Panc1 (cell line): ENCODE measurements at regions not wholly inside any gene's neighbourhood (a gene's known extent, or its start where the extent isn't known, plus 50 kb on each side); places are given as distances from the start of the nearest gene placed in this dataset.
"Not testable (repeated sequence)": the region's sequence is repeated elsewhere in the genome, so short reads cannot be mapped to it uniquely, and the experiment has no call there.

Experiments used
- ATAC-seq: fragments of 200-7000 bp; cut with Tn5 transposase; 2 replicates; pipeline ENCODE4 v1.9.1; 2020; ENCODE audit warnings: mild to moderate bottlenecking, moderate library complexity
- BruUV-seq: library from RNA; stranded (reverse); fragments of 400-500 nt; replicated peaks from 2 replicates; lab custom pipeline; 2021; lab: Mats Ljungman, UMichigan
- CTCF ChIA-PET: fragments of 300-600 bp; sonication (Branson Sonifier 250); formaldehyde crosslinking; loops from one replicate; lab custom pipeline; 2022; ENCODE audit warnings: antibody characterized with exemption; lab: Charles Lee
- POLR2A ChIA-PET: fragments of 300-600 bp; sonication (Branson Sonifier 250); formaldehyde crosslinking; loops from one replicate; lab custom pipeline; 2022; ENCODE audit warnings: antibody characterized with exemption; lab: Charles Lee
- DNase-seq: peaks from one replicate; pipeline ENCODE4 v3.0.0-alpha.2; 2010; ENCODE audit warnings: low read depth, low spot score
- H3K27ac ChIP-seq: 2 replicates; pipeline ENCODE4 v1.5.1; 2011; ENCODE audit warnings: mild to moderate bottlenecking, low read length, inconsistent platforms
- H3K27me3 ChIP-seq: fragments of 200-500 bp; sonication (Bioruptor generic); 2 replicates; pipeline ENCODE4 v1.6.0; 2014; ENCODE audit warnings: low read length, inconsistent platforms; ENCODE audit not compliant: control insufficient read depth, insufficient read depth
- H3K36me3 ChIP-seq: fragments of 200-500 bp; sonication (Bioruptor generic); 2 replicates; pipeline ENCODE4 v1.5.1; 2014; ENCODE audit warnings: inconsistent platforms, mild to moderate bottlenecking, low read length, moderate library complexity; ENCODE audit not compliant: control insufficient read depth, insufficient read depth
- H3K4me1 ChIP-seq: 2 replicates; pipeline ENCODE4 v1.5.1; 2011; ENCODE audit warnings: inconsistent platforms, mild to moderate bottlenecking, low read length, moderate library complexity; ENCODE audit not compliant: control insufficient read depth, insufficient read depth
- H3K4me3 ChIP-seq, 2 experiments: 2 replicates each; pipeline ENCODE4 v1.5.1; 2011 to 2012; ENCODE audit warnings: low read depth in 2 of 2, low read length in 2 of 2, mild to moderate bottlenecking in 2 of 2, inconsistent platforms in 1 of 2, moderate library complexity in 1 of 2
- H3K9me3 ChIP-seq: fragments of 200-500 bp; sonication (Bioruptor generic); 2 replicates; pipeline ENCODE4 v1.5.1; 2014; ENCODE audit warnings: low read depth, mild to moderate bottlenecking, inconsistent platforms, low read length, moderate library complexity; ENCODE audit not compliant: control insufficient read depth, insufficient read depth
- POLR2AphosphoS5 ChIP-seq: IDR thresholded peaks from 2 replicates; pipeline ENCODE4 v1.6.1; 2012; ENCODE audit warnings: mild to moderate bottlenecking, low read depth, low read length, moderate library complexity
- SIN3A ChIP-seq: IDR thresholded peaks from 2 replicates; pipeline ENCODE4 v1.6.1; 2012; ENCODE audit warnings: low read depth, mild to moderate bottlenecking, low read length, moderate library complexity, borderline replicate concordance; ENCODE audit not compliant: insufficient read depth
- TCF7L2 ChIP-seq: IDR thresholded peaks from 2 replicates; pipeline ENCODE4 v1.6.1; 2011; ENCODE audit warnings: mild to moderate bottlenecking, low read depth, low read length, inconsistent platforms
- in situ Hi-C: cut with HindIII; loops from 2 replicates; pipeline ENCODE4 v1.10.0; 2016; ENCODE audit warnings: low sequenced_read_pairs, low pct_unique_long_range_greater_than_20kb
- intact Hi-C: fragments of 100-400 bp; cut with micrococcal nuclease; formaldehyde crosslinking; loops from one replicate; pipeline ENCODE4 v1.10.0; 2022; ENCODE audit not compliant: unreplicated experiment
- TF ChIP-seq, protein P1 (sequence below), 2 experiments: IDR thresholded peaks; 2 replicates each; pipeline ENCODE4 v1.6.1; 2011 to 2012; ENCODE audit warnings: low read depth in 2 of 2, control low read depth in 1 of 2, low read length in 1 of 2, mild to moderate bottlenecking in 1 of 2, moderate library complexity in 1 of 2; ENCODE audit not compliant: insufficient read depth in 1 of 2
- TF ChIP-seq, protein P2 (sequence below): fragments of 450-650 bp; IDR thresholded peaks from 2 replicates; pipeline ENCODE4 v1.5.1; 2017; ENCODE audit warnings: mild to moderate bottlenecking

DNA sequence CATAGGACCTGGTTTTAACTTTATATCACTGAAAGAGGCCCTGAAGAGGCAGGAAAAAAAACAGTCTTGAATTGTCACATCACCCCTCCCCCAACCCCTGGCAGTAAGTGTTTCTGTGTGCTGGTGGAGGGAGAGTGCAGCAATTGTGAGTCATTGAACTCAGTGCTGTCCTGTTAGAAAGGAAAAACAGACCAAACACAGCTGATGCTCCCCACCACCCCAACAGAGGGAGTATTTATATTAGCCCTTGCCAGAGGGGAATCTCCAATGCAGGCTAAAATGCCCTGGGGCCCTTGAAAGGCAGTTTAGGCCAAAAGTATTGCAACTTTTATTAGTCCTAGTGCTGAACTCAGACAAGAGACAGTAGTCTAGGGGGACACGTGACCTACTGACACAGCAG, 197.8 kb upstream of the AGTR2 start:
- POLR2A ChIA-PET, result no interaction called here
- Histone ChIP-seq H3K9me3 (peaks cover 2% of the 10 kb centered on the region; the same call in 1 of the 2 replicates), H3K4me1 (peaks cover under 1% of the 10 kb centered on the region; the same call in 1 of the 2 replicates), H3K4me3 (no peak overlapping the region), H3K27ac (no peak overlapping the region), H3K27me3 (no peaks in the 10 kb centered on the region), H3K36me3 (no peaks in the 10 kb centered on the region)
- ATAC-seq (no peak), DNase-seq (no peak)
- intact Hi-C loops (no loop called here), in situ Hi-C loops (no loop called here)
- BruUV-seq, result no TSS peak
- TF ChIP-seq, protein P1, sequence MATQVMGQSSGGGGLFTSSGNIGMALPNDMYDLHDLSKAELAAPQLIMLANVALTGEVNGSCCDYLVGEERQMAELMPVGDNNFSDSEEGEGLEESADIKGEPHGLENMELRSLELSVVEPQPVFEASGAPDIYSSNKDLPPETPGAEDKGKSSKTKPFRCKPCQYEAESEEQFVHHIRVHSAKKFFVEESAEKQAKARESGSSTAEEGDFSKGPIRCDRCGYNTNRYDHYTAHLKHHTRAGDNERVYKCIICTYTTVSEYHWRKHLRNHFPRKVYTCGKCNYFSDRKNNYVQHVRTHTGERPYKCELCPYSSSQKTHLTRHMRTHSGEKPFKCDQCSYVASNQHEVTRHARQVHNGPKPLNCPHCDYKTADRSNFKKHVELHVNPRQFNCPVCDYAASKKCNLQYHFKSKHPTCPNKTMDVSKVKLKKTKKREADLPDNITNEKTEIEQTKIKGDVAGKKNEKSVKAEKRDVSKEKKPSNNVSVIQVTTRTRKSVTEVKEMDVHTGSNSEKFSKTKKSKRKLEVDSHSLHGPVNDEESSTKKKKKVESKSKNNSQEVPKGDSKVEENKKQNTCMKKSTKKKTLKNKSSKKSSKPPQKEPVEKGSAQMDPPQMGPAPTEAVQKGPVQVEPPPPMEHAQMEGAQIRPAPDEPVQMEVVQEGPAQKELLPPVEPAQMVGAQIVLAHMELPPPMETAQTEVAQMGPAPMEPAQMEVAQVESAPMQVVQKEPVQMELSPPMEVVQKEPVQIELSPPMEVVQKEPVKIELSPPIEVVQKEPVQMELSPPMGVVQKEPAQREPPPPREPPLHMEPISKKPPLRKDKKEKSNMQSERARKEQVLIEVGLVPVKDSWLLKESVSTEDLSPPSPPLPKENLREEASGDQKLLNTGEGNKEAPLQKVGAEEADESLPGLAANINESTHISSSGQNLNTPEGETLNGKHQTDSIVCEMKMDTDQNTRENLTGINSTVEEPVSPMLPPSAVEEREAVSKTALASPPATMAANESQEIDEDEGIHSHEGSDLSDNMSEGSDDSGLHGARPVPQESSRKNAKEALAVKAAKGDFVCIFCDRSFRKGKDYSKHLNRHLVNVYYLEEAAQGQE (IDR thresholded peaks at IDR 0.05; ENCODE audit: insufficient read depth in 1 of 2, low read depth in 2 of 2, low read length in 1 of 2), result no peak
- no peak for TF ChIP-seq POLR2AphosphoS5
- no peak for TF ChIP-seq SIN3A
- TF ChIP-seq, protein P2, sequence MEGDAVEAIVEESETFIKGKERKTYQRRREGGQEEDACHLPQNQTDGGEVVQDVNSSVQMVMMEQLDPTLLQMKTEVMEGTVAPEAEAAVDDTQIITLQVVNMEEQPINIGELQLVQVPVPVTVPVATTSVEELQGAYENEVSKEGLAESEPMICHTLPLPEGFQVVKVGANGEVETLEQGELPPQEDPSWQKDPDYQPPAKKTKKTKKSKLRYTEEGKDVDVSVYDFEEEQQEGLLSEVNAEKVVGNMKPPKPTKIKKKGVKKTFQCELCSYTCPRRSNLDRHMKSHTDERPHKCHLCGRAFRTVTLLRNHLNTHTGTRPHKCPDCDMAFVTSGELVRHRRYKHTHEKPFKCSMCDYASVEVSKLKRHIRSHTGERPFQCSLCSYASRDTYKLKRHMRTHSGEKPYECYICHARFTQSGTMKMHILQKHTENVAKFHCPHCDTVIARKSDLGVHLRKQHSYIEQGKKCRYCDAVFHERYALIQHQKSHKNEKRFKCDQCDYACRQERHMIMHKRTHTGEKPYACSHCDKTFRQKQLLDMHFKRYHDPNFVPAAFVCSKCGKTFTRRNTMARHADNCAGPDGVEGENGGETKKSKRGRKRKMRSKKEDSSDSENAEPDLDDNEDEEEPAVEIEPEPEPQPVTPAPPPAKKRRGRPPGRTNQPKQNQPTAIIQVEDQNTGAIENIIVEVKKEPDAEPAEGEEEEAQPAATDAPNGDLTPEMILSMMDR, result no peak
- TF ChIP-seq TCF7L2, result no peak
- CTCF ChIA-PET, result no interaction called here

DNA sequence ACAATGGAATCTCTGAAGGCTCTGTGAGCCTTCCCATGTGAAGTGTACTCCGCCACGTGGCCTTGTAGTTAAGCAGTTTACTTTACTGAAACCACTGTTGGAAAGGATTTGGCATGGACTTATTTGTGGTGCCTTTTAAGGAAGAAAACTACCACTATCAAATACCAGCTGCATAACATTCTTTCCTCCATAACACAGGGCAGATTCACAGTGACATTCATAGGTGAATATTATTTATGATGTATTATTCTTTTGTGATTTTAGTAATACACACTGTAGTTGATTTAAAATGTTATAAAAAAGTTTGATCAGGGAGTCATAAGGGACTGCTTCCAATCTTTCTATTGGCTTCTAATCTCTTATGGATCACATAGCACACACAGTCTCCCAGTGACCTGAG, 192.5 kb upstream of the AGTR2 start:
- no peaks in the 10 kb centered on the region for H3K27me3 ChIP-seq
- no peak overlapping the region for H3K27ac ChIP-seq
- H3K36me3 ChIP-seq, result no peaks in the 10 kb centered on the region
- H3K9me3 ChIP-seq, result peaks cover 2% of the 10 kb centered on the region; the same call in 1 of the 2 replicates
- ATAC-seq (no peak), DNase-seq (no peak)
- in situ Hi-C loops (no loop called here), intact Hi-C loops (no loop called here)
- ChIA-PET CTCF (no interaction called here), POLR2A (no interaction called here)
- no peaks in the 10 kb centered on the region for H3K4me1 ChIP-seq
- TF ChIP-seq SIN3A, result no peak
- no peak for TF ChIP-seq POLR2AphosphoS5
- TF ChIP-seq, protein P2, result no peak
- TF ChIP-seq TCF7L2, result no peak
- TF ChIP-seq, protein P1 (IDR thresholded peaks at IDR 0.05; ENCODE audit: insufficient read depth in 1 of 2, low read depth in 2 of 2, low read length in 1 of 2), result no peak
- H3K4me3 ChIP-seq, result no peak overlapping the region
- BruUV-seq, result no TSS peak

DNA sequence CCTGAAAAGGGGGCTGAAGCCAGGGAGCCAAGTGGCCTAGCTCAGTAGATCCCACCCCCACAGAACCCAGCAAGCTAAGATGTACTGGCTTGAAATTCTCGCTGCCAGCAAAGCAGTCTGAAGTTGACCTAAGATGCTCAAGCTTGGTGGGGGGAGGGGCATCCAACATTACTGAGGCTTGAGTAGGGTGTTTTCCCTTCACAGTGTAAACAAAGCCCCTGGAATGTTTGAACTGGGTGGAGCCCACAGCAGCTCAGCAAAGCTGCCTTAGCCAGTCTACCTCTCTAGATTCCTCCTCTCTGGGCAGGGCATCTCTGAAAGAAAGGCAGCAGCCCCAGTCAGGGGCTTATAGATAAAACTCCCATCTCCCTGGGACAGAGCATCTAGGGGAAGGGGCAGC, 187.4 kb upstream of the AGTR2 start:
- H3K27me3 ChIP-seq, BruUV-seq, H3K9me3 ChIP-seq, in situ Hi-C loops, CTCF ChIA-PET, H3K27ac ChIP-seq, H3K4me3 ChIP-seq, DNase-seq, POLR2A ChIA-PET, intact Hi-C loops, H3K36me3 ChIP-seq, ATAC-seq, H3K4me1 ChIP-seq: not testable (repeated sequence)

DNA sequence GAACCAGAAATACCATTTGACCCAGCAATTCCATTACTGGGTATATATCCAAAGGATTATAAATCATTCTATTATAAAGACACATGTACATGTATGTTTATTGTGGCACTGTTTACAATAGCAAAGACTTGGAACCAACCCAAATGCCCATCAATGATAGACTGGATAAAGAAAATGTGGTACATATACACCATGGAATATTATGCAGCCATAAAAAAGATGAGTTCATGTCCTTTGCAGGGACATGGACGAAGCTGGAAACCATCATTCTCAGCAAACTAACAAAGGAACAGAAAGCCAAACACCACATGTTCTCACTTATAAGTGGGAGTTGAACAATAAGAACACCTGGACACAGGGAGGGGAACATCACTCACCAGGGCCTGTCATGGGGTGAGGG, 183.1 kb upstream of the AGTR2 start:
- H3K4me3 ChIP-seq, H3K27me3 ChIP-seq, CTCF ChIA-PET, POLR2A ChIA-PET, H3K9me3 ChIP-seq, H3K27ac ChIP-seq, BruUV-seq, H3K36me3 ChIP-seq, in situ Hi-C loops, ATAC-seq, DNase-seq, intact Hi-C loops, H3K4me1 ChIP-seq: not testable (repeated sequence)
